Activated B cell treated with CpG ODN at 0.5 μM for 24 hours (primary cell): ENCODE measurements at regions not wholly inside any gene's neighbourhood (a gene's known extent, or its start where the extent isn't known, plus 50 kb on each side); places are given as distances from the start of the nearest gene placed in this dataset.

ENCODE experiments used
- ATAC-seq: fragments of 200-7000 bp; cut with Tn5 transposase; one replicate; pipeline ENCODE4 v1.10.0; 2021; ENCODE audit warnings: low read depth, mild to moderate bottlenecking, moderate library complexity
- CTCF ChIA-PET: fragments of 350-600 bp; sonication (Branson Sonifier 250); formaldehyde crosslinking; loops from one replicate; lab custom pipeline; 2021; ENCODE audit warnings: antibody characterized with exemption; lab: Charles Lee
- POLR2A ChIA-PET: fragments of 350-600 bp; sonication (Branson Sonifier 250); formaldehyde crosslinking; loops from one replicate; lab custom pipeline; 2021; ENCODE audit warnings: antibody characterized with exemption; lab: Charles Lee
- DNase-seq: peaks from one replicate; pipeline ENCODE4 v3.0.0; 2022
- H3K27ac Mint-ChIP-seq: one replicate; pipeline ENCODE4 v1.8.0; 2020; ENCODE audit warnings: mixed read lengths
- H3K27me3 Mint-ChIP-seq: one replicate; pipeline ENCODE4 v1.8.0; 2021; ENCODE audit warnings: mixed read lengths
- H3K36me3 Mint-ChIP-seq: one replicate; pipeline ENCODE4 v1.8.0; 2021; ENCODE audit warnings: low read depth, mixed read lengths
- H3K4me1 Mint-ChIP-seq: one replicate; pipeline ENCODE4 v1.8.0; 2021; ENCODE audit warnings: mixed read lengths
- H3K4me3 Mint-ChIP-seq: one replicate; pipeline ENCODE4 v1.8.0; 2020; ENCODE audit warnings: mild to moderate bottlenecking, mixed read lengths
- H3K9me3 Mint-ChIP-seq: one replicate; pipeline ENCODE4 v1.8.0; 2020; ENCODE audit warnings: mixed read lengths
- CTCF ChIP-seq: fragments of 200-600 bp; IDR thresholded peaks from one replicate; pipeline ENCODE4 v1.8.0; 2022; ENCODE audit warnings: antibody characterized with exemption, mild to moderate bottlenecking
- intact Hi-C: fragments of 100-400 bp; cut with micrococcal nuclease; formaldehyde crosslinking; loops from one replicate; pipeline ENCODE4 v1.15.1; 2024

GRCh38 chr2:41400088-41400665, 647.6 kb upstream of the PKDCC start:
- ChIA-PET CTCF (no interaction called here), POLR2A (no interaction called here)
- DNase-seq, result no peak
- Mint-ChIP-seq H3K27ac (no peak overlapping the region), H3K4me3 (no peak overlapping the region), H3K27me3 (no peaks in the 10 kb centered on the region), H3K4me1 (no peaks in the 10 kb centered on the region), H3K9me3 (peaks cover 13% of the 10 kb centered on the region), H3K36me3 (no peaks in the 10 kb centered on the region)
- no peak for ATAC-seq
- intact Hi-C loops, result no loop called here
- TF ChIP-seq CTCF, result no peak

- Mint-ChIP-seq H3K9me3 (no peaks in the 10 kb centered on the region), H3K27me3 (no peaks in the 10 kb centered on the region), H3K36me3 (no peaks in the 10 kb centered on the region), H3K27ac (no peak overlapping the region), H3K4me1 (no peaks in the 10 kb centered on the region), H3K4me3 (no peak overlapping the region)
- DNase-seq (no peak), ATAC-seq (no peak)
- ChIA-PET POLR2A (no interaction called here), CTCF (no interaction called here)
- TF ChIP-seq CTCF, result no peak
- intact Hi-C loops, result no loop called here
These were observed 642.4 kb upstream of the PKDCC start for GRCh38 chr2:41405441-41405840.

- Mint-ChIP-seq H3K27me3 (no peaks in the 10 kb centered on the region), H3K4me3 (no peak overlapping the region), H3K27ac (no peak overlapping the region), H3K9me3 (no peaks in the 10 kb centered on the region), H3K4me1 (no peaks in the 10 kb centered on the region), H3K36me3 (no peaks in the 10 kb centered on the region)
- no peak for TF ChIP-seq CTCF
- ATAC-seq (no peak), DNase-seq (no peak)
- intact Hi-C loops, result no loop called here
- POLR2A ChIA-PET, result no interaction called here
- CTCF ChIA-PET, result no interaction called here
These were observed 638.5 kb upstream of the PKDCC start for GRCh38 chr2:41409328-41409727.

- Mint-ChIP-seq H3K4me3 (no peak overlapping the region), H3K27ac (no peak overlapping the region), H3K9me3 (no peaks in the 10 kb centered on the region), H3K27me3 (no peaks in the 10 kb centered on the region), H3K36me3 (no peaks in the 10 kb centered on the region), H3K4me1 (no peaks in the 10 kb centered on the region)
- intact Hi-C loops, result loop anchor here (5.0 kb wide), 1 partner anchor 287 kb away; no protein-coding TSS in a partner anchor
- POLR2A ChIA-PET, result no interaction called here
- no peak for DNase-seq
- CTCF ChIA-PET, result no interaction called here
- ATAC-seq, result no peak
- no peak for TF ChIP-seq CTCF
These were observed 637.8 kb upstream of the PKDCC start for GRCh38 chr2:41410011-41410410.

GRCh38 chr2:41413813-41414485, 633.9 kb upstream of the PKDCC start:
- intact Hi-C loops, result loop anchor here (5.0 kb wide), 1 partner anchor 283 kb away; no protein-coding TSS in a partner anchor
- Mint-ChIP-seq H3K4me3 (no peak overlapping the region), H3K36me3 (no peaks in the 10 kb centered on the region), H3K4me1 (no peaks in the 10 kb centered on the region), H3K27me3 (no peaks in the 10 kb centered on the region), H3K27ac (no peak overlapping the region), H3K9me3 (no peaks in the 10 kb centered on the region)
- DNase-seq, result no peak
- TF ChIP-seq CTCF, result no peak
- ATAC-seq, result no peak
- ChIA-PET CTCF (interaction anchor here (1.3 kb wide), 1 partner anchor 367 kb away, joined by 3 read pairs; no protein-coding TSS in a partner anchor), POLR2A (no interaction called here)
